ENCODE measurements at regions not wholly inside any gene's neighbourhood (a gene's known extent, or its start where the extent isn't known, plus 50 kb on each side); places are given as distances from the start of the nearest gene placed in this dataset.
"Not testable (repeated sequence)": the region's sequence is repeated elsewhere in the genome, so short reads cannot be mapped to it uniquely, and the experiment has no call there.

DNA sequence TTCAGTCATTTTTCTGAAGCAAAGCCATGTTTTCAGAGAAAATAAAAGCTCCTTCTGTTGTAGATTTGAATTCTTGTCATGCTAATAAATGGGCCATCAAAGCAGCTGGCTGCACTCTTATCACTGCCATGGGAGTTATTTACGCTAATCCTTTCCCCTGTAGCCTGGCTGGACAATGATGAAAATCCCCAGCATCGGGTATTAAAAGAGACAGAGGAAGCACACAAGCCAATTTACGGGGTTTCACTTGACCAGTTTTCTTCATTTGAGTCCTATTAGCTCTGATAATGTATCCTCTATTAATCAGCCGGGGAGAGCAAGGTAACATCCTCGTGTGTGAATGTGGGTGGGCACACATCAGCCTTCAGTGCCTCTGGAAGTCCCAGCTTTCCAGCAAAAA, 470.2 kb upstream of the API5 start:
- Histone ChIP-seq H3K79me2 (ENCODE audit: control insufficient read depth, low read length) (no peaks in the 10 kb centered on the region), H4K20me1 (ENCODE audit: control insufficient read depth, insufficient read depth, low read depth, low read length) (no peaks in the 10 kb centered on the region), H3F3A (ENCODE audit: control insufficient read depth, insufficient read depth) (no peaks in the 10 kb centered on the region), H3K4me1 (ENCODE audit: control insufficient read depth, low read length) (no peaks in the 10 kb centered on the region), H3K36me3 (ENCODE audit: control insufficient read depth, low read length) (no peaks in the 10 kb centered on the region), H3K27ac (ENCODE audit: low read depth, low read length) (no peak overlapping the region), H3K27me3 (ENCODE audit: control insufficient read depth, low read length) (no peaks in the 10 kb centered on the region), H3K4me2 (ENCODE audit: low read length) (no peak overlapping the region), H3K9me2 (replicated peaks; ENCODE audit: control insufficient read depth, low read length) (no peaks in the 10 kb centered on the region), H3K9me3 (ENCODE audit: control insufficient read depth, insufficient read depth, low read length) (no peaks in the 10 kb centered on the region), H3K4me3 (ENCODE audit: low read length) (no peak overlapping the region)
- TF ChIP-seq CTCF (IDR thresholded peaks at IDR 0.05; ENCODE audit: low read depth, low read length, poor library complexity, severe bottlenecking), result no peak
- TF ChIP-seq EZH2phosphoT487 (IDR thresholded peaks at IDR 0.05; ENCODE audit: borderline replicate concordance, low read length), result no peak

GRCh38 chr11:42849362-42849761, 462.4 kb upstream of the API5 start:
- Histone ChIP-seq H3F3A (ENCODE audit: control insufficient read depth, insufficient read depth) (no peaks in the 10 kb centered on the region), H3K9me2 (replicated peaks; ENCODE audit: control insufficient read depth, low read length) (no peaks in the 10 kb centered on the region), H3K4me3 (ENCODE audit: low read length) (no peak overlapping the region), H3K4me1 (ENCODE audit: control insufficient read depth, low read length) (no peaks in the 10 kb centered on the region), H3K4me2 (ENCODE audit: low read length) (no peak overlapping the region), H4K20me1 (ENCODE audit: control insufficient read depth, insufficient read depth, low read depth, low read length) (no peaks in the 10 kb centered on the region), H3K9me3 (ENCODE audit: control insufficient read depth, insufficient read depth, low read length) (no peaks in the 10 kb centered on the region), H3K79me2 (ENCODE audit: control insufficient read depth, low read length) (no peaks in the 10 kb centered on the region), H3K27ac (ENCODE audit: low read depth, low read length) (no peak overlapping the region), H3K27me3 (ENCODE audit: control insufficient read depth, low read length) (no peaks in the 10 kb centered on the region), H3K36me3 (ENCODE audit: control insufficient read depth, low read length) (no peaks in the 10 kb centered on the region)
- no peak for TF ChIP-seq EZH2phosphoT487 (IDR thresholded peaks at IDR 0.05; ENCODE audit: borderline replicate concordance, low read length)
- no peak for TF ChIP-seq CTCF (IDR thresholded peaks at IDR 0.05; ENCODE audit: low read depth, low read length, poor library complexity, severe bottlenecking)

- H3K27ac ChIP-seq (ENCODE audit: low read depth, low read length), result no peak overlapping the region
- H3K4me3 ChIP-seq (ENCODE audit: low read length), result no peak overlapping the region
- H3K79me2 ChIP-seq (ENCODE audit: control insufficient read depth, low read length), result no peaks in the 10 kb centered on the region
- H3K36me3 ChIP-seq (ENCODE audit: control insufficient read depth, low read length), result no peaks in the 10 kb centered on the region
- no peaks in the 10 kb centered on the region for H3K9me3 ChIP-seq (ENCODE audit: control insufficient read depth, insufficient read depth, low read length)
- H3K4me1 ChIP-seq (ENCODE audit: control insufficient read depth, low read length), result no peaks in the 10 kb centered on the region
- H3K27me3 ChIP-seq (ENCODE audit: control insufficient read depth, low read length), result no peaks in the 10 kb centered on the region
- TF ChIP-seq CTCF (IDR thresholded peaks at IDR 0.05; ENCODE audit: low read depth, low read length, poor library complexity, severe bottlenecking) (no peak), EZH2phosphoT487 (IDR thresholded peaks at IDR 0.05; ENCODE audit: borderline replicate concordance, low read length) (no peak)
- H3F3A ChIP-seq (ENCODE audit: control insufficient read depth, insufficient read depth), result no peaks in the 10 kb centered on the region
- H3K9me2 ChIP-seq (replicated peaks; ENCODE audit: control insufficient read depth, low read length), result no peaks in the 10 kb centered on the region
- H4K20me1 ChIP-seq (ENCODE audit: control insufficient read depth, insufficient read depth, low read depth, low read length), result no peaks in the 10 kb centered on the region
- no peak overlapping the region for H3K4me2 ChIP-seq (ENCODE audit: low read length)
Measured at GRCh38 chr11:42857344-42857743, 454.5 kb upstream of the API5 start.

GRCh38 chr11:42870480-42870879, 441.3 kb upstream of the API5 start:
- H3K4me1 ChIP-seq (ENCODE audit: control insufficient read depth, low read length), result no peaks in the 10 kb centered on the region
- H3K4me3 ChIP-seq (ENCODE audit: low read length), result no peak overlapping the region
- H4K20me1 ChIP-seq (ENCODE audit: control insufficient read depth, insufficient read depth, low read depth, low read length), result no peaks in the 10 kb centered on the region
- no peaks in the 10 kb centered on the region for H3K9me3 ChIP-seq (ENCODE audit: control insufficient read depth, insufficient read depth, low read length)
- no peak overlapping the region for H3K27ac ChIP-seq (ENCODE audit: low read depth, low read length)
- H3K36me3 ChIP-seq (ENCODE audit: control insufficient read depth, low read length), result no peaks in the 10 kb centered on the region
- no peaks in the 10 kb centered on the region for H3K27me3 ChIP-seq (ENCODE audit: control insufficient read depth, low read length)
- H3F3A ChIP-seq (ENCODE audit: control insufficient read depth, insufficient read depth), result no peaks in the 10 kb centered on the region
- H3K9me2 ChIP-seq (replicated peaks; ENCODE audit: control insufficient read depth, low read length), result no peaks in the 10 kb centered on the region
- no peaks in the 10 kb centered on the region for H3K79me2 ChIP-seq (ENCODE audit: control insufficient read depth, low read length)
- TF ChIP-seq EZH2phosphoT487 (IDR thresholded peaks at IDR 0.05; ENCODE audit: borderline replicate concordance, low read length), result no peak
- no peak for TF ChIP-seq CTCF (IDR thresholded peaks at IDR 0.05; ENCODE audit: low read depth, low read length, poor library complexity, severe bottlenecking)
- no peak overlapping the region for H3K4me2 ChIP-seq (ENCODE audit: low read length)

DNA sequence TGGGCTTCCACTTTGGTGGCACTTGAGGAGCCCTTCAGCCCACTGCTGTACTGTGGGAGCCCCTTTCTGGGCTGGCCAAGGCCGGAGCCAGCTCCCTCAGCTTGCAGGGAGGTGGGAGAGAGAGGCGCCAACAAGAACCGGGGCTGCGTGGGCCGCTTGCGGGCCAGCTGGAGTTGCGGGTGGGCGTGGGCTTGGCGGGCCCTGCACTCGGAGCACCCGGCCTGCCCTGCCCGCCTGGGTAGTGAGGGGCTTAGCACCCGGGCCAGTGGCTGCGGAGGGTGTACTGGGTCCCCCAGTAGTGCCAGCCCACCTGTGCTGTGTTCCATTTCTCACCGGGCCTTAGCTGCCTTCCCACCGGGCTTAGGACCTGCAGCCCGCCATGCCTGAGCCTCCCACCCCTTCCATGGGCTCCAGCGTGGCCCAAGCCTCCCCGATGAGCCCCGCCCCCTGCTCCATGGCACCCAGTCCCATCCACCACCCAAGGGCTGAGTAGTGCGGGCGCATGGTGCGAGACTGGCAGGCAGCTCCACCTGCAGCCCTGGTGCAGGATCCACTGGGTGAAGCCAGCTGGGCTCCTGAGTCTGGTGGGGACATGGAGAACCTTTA, 437.9 kb upstream of the API5 start:
- H3K27ac ChIP-seq (ENCODE audit: low read depth, low read length); H3K36me3 ChIP-seq (ENCODE audit: control insufficient read depth, low read length); H3F3A ChIP-seq (ENCODE audit: control insufficient read depth, insufficient read depth); H3K4me3 ChIP-seq (ENCODE audit: low read length); H3K27me3 ChIP-seq (ENCODE audit: control insufficient read depth, low read length); H3K4me2 ChIP-seq (ENCODE audit: low read length); H3K9me3 ChIP-seq (ENCODE audit: control insufficient read depth, insufficient read depth, low read length); H3K79me2 ChIP-seq (ENCODE audit: control insufficient read depth, low read length); H3K9me2 ChIP-seq (replicated peaks; ENCODE audit: control insufficient read depth, low read length); H4K20me1 ChIP-seq (ENCODE audit: control insufficient read depth, insufficient read depth, low read depth, low read length); H3K4me1 ChIP-seq (ENCODE audit: control insufficient read depth, low read length): not testable (repeated sequence)

Measured in DOHH2 (cell line).